CD4-positive, alpha-beta memory T cell (primary cell): ENCODE measurements at regions not wholly inside any gene's neighbourhood (a gene's known extent, or its start where the extent isn't known, plus 50 kb on each side); places are given as distances from the start of the nearest gene placed in this dataset.
"Not testable (repeated sequence)": the region's sequence is repeated elsewhere in the genome, so short reads cannot be mapped to it uniquely, and the experiment has no call there.

Source experiments
- CTCF ChIA-PET: fragments of 350-600 bp; sonication (Branson Sonifier 250); formaldehyde crosslinking; loops from one replicate; lab custom pipeline; 2021; ENCODE audit warnings: inconsistent platforms; ENCODE audit not compliant: partially characterized antibody; lab: Charles Lee
- POLR2A ChIA-PET: fragments of 350-600 bp; sonication (Branson Sonifier 250); formaldehyde crosslinking; loops from one replicate; lab custom pipeline; 2021; ENCODE audit not compliant: partially characterized antibody; lab: Charles Lee
- DNase-seq, 5 donors: peaks; one replicate each; pipeline versions ENCODE4 v3.0.0 to v3.0.0-alpha.2; 2020 to 2022; ENCODE audit warnings: mixed read lengths in 1 of 5
- H3K27ac ChIP-seq: one replicate; pipeline ENCODE4 v1.7.0; 2013; ENCODE audit warnings: low read depth, low read length
- H3K27me3 ChIP-seq: 2 replicates; pipeline ENCODE4 v1.7.0; 2013; ENCODE audit warnings: mild to moderate bottlenecking, low read length, moderate library complexity; ENCODE audit not compliant: insufficient read depth
- H3K36me3 ChIP-seq: 2 replicates; pipeline ENCODE4 v1.7.0; 2013; ENCODE audit warnings: mild to moderate bottlenecking, low read length, moderate library complexity; ENCODE audit not compliant: insufficient read depth
- H3K4me1 ChIP-seq: 2 replicates; pipeline ENCODE4 v1.7.0; 2013; ENCODE audit warnings: mild to moderate bottlenecking, low read length, moderate library complexity; ENCODE audit not compliant: insufficient read depth
- H3K4me3 ChIP-seq, 2 donors: one replicate each; pipeline ENCODE4 v1.7.0; 2013; ENCODE audit warnings: low read length in 2 of 2, mild to moderate bottlenecking in 1 of 2
- H3K9me3 ChIP-seq, 2 donors: one replicate each; pipeline ENCODE4 v1.7.0; 2013; ENCODE audit warnings: low read length in 2 of 2, control low read depth in 1 of 2; ENCODE audit not compliant: control insufficient read depth in 1 of 2
- H3K27ac Mint-ChIP-seq, 7 donors: one replicate each; pipeline ENCODE4 v1.8.0; 2020 to 2021; ENCODE audit warnings: mixed read lengths in 7 of 7, mild to moderate bottlenecking in 6 of 7, inconsistent platforms in 3 of 7, moderate library complexity in 3 of 7
- H3K27me3 Mint-ChIP-seq, 2 donors: one replicate each; pipeline ENCODE4 v1.8.0; 2020 to 2021; ENCODE audit warnings: mixed read lengths in 2 of 2
- H3K36me3 Mint-ChIP-seq, 2 donors: one replicate each; pipeline ENCODE4 v1.8.0; 2020 to 2021; ENCODE audit warnings: mixed read lengths in 2 of 2, inconsistent platforms in 1 of 2, mild to moderate bottlenecking in 1 of 2
- H3K4me1 Mint-ChIP-seq, 4 donors: one replicate each; pipeline ENCODE4 v1.8.0; 2020 to 2021; ENCODE audit warnings: mixed read lengths in 4 of 4, mild to moderate bottlenecking in 1 of 4
- H3K4me3 Mint-ChIP-seq, 8 donors: one replicate each; pipeline ENCODE4 v1.8.0; 2020 to 2021; ENCODE audit warnings: mixed read lengths in 8 of 8, mild to moderate bottlenecking in 7 of 8, moderate library complexity in 6 of 8, inconsistent platforms in 3 of 8
- H3K9me3 Mint-ChIP-seq, 8 donors: one replicate each; pipeline ENCODE4 v1.8.0; 2020 to 2021; ENCODE audit warnings: mixed read lengths in 8 of 8, mild to moderate bottlenecking in 5 of 8, inconsistent platforms in 3 of 8, moderate library complexity in 1 of 8
- intact Hi-C: fragments of 100-400 bp; cut with micrococcal nuclease; formaldehyde crosslinking; loops from one replicate; pipeline ENCODE4 v1.15.1; 2023

DNA sequence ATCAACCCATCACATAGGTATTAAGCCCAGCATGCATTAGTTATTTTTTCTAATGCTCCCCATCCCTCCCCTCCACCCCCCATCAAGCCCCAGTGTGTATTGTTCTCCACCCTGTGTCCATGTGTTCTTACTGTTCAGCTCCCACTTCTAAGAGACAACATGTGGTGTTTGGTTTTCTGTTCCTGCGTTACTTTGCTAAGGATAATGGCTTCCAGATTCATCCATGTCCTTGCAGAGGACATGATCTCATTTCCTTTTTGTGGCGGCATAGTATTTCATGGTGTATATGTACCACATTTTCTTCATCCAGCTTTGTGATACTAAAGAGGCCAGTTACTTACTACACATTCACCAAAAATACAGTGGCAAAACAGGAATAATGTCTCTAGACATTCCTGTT lies 71.8 kb upstream of the GTF2H2 start:
- DNase-seq = peak in 1 of 5 donors; percentile 1
- H3K36me3 ChIP-seq, H3K27ac Mint-ChIP-seq, intact Hi-C loops, H3K9me3 ChIP-seq, H3K4me3 Mint-ChIP-seq, H3K4me1 ChIP-seq, H3K36me3 Mint-ChIP-seq, CTCF ChIA-PET, POLR2A ChIA-PET, H3K27me3 ChIP-seq, H3K27me3 Mint-ChIP-seq, H3K27ac ChIP-seq, H3K4me1 Mint-ChIP-seq, H3K9me3 Mint-ChIP-seq, H3K4me3 ChIP-seq: not testable (repeated sequence)
